ENCODE measurements at regions not wholly inside any gene's neighbourhood (a gene's known extent, or its start where the extent isn't known, plus 50 kb on each side); places are given as distances from the start of the nearest gene placed in this dataset.

- H3K4me2 ChIP-seq (ENCODE audit: insufficient read depth, low read length) = no peak overlapping the region
- no peaks in the 10 kb centered on the region for H4K20me1 ChIP-seq (ENCODE audit: insufficient read depth, low read length)
- no peaks in the 10 kb centered on the region for H3K79me2 ChIP-seq (ENCODE audit: insufficient read depth, low read length)
- H2AFZ ChIP-seq (ENCODE audit: low read length) = no peak overlapping the region
- TF ChIP-seq CTCF (IDR thresholded peaks at IDR 0.05; ENCODE audit: extremely low read depth, low read depth, low read length) = no peak
- no peaks in the 10 kb centered on the region for H3K9me3 ChIP-seq (ENCODE audit: low read depth, low read length)
- H3K4me3 ChIP-seq (ENCODE audit: insufficient read depth, low read length) = no peak overlapping the region
- no peaks in the 10 kb centered on the region for H3K4me1 ChIP-seq (ENCODE audit: insufficient read depth, low read length)
- H3K27ac ChIP-seq (ENCODE audit: low read depth, low read length) = no peak overlapping the region
- no peaks in the 10 kb centered on the region for H3K27me3 ChIP-seq (ENCODE audit: insufficient read depth, low read length)
- no peak for DNase-seq (ENCODE audit: insufficient read length, low spot score, missing footprints)
- no peaks in the 10 kb centered on the region for H3K36me3 ChIP-seq (ENCODE audit: insufficient read depth, low read length)
Measured at GRCh38 chr19:30780032-30780431, 407.8 kb downstream of the ZNF536 start.

DNA sequence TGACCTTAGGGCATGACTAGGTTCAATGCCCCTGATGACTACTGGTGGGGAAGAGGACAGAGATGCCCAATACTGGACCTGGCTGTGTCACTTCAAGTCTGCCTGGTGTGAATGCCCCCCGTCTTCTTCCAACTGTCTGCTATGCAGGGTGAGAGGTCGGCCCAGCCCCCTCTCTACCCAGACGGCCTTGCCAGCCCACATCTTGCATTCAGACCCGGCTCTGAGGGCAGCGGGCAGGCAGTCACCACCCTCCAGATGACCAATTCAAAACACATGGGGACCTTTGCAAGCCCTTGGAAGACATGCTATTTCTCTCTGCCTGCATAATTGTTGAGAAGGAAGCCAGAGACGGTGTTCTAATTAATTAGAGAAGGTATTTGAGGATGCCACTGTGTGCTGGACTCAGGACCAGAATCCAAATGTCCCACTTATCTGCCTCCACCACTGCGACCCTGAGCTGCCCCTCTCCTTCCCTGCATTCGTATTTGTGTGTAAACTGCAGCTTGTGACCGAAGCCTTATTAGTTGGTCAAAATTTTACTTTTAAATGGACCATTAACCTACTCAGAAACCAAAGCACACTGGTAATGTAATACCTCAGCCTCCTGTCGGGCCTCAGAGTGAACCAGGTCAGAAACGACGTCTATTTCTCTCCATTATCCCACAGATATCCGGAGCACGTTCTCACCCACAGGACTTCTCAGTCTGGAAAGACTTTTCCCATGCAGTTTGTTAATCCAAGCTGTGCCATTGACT, 407.0 kb downstream of the ZNF536 start:
- Histone ChIP-seq H3K27ac (ENCODE audit: low read depth, low read length) (no peak overlapping the region), H3K9me3 (ENCODE audit: low read depth, low read length) (no peaks in the 10 kb centered on the region), H3K4me3 (ENCODE audit: insufficient read depth, low read length) (no peak overlapping the region), H3K4me2 (ENCODE audit: insufficient read depth, low read length) (no peak overlapping the region), H3K79me2 (ENCODE audit: insufficient read depth, low read length) (no peaks in the 10 kb centered on the region), H3K36me3 (ENCODE audit: insufficient read depth, low read length) (no peaks in the 10 kb centered on the region), H3K4me1 (ENCODE audit: insufficient read depth, low read length) (no peaks in the 10 kb centered on the region), H2AFZ (ENCODE audit: low read length) (no peak overlapping the region), H4K20me1 (ENCODE audit: insufficient read depth, low read length) (no peaks in the 10 kb centered on the region), H3K27me3 (ENCODE audit: insufficient read depth, low read length) (no peaks in the 10 kb centered on the region)
- DNase-seq (ENCODE audit: insufficient read length, low spot score, missing footprints) = no peak
- TF ChIP-seq CTCF (IDR thresholded peaks at IDR 0.05; ENCODE audit: extremely low read depth, low read depth, low read length) = no peak

GRCh38 chr19:30778061-30778460, 405.9 kb downstream of the ZNF536 start:
- no peak overlapping the region for H3K27ac ChIP-seq (ENCODE audit: low read depth, low read length)
- no peak for DNase-seq (ENCODE audit: insufficient read length, low spot score, missing footprints)
- no peaks in the 10 kb centered on the region for H4K20me1 ChIP-seq (ENCODE audit: insufficient read depth, low read length)
- no peaks in the 10 kb centered on the region for H3K79me2 ChIP-seq (ENCODE audit: insufficient read depth, low read length)
- TF ChIP-seq CTCF (IDR thresholded peaks at IDR 0.05; ENCODE audit: extremely low read depth, low read depth, low read length) = no peak
- no peaks in the 10 kb centered on the region for H3K36me3 ChIP-seq (ENCODE audit: insufficient read depth, low read length)
- no peak overlapping the region for H3K4me2 ChIP-seq (ENCODE audit: insufficient read depth, low read length)
- H3K4me1 ChIP-seq (ENCODE audit: insufficient read depth, low read length) = no peaks in the 10 kb centered on the region
- H3K27me3 ChIP-seq (ENCODE audit: insufficient read depth, low read length) = no peaks in the 10 kb centered on the region
- no peak overlapping the region for H2AFZ ChIP-seq (ENCODE audit: low read length)
- no peak overlapping the region for H3K4me3 ChIP-seq (ENCODE audit: insufficient read depth, low read length)
- no peaks in the 10 kb centered on the region for H3K9me3 ChIP-seq (ENCODE audit: low read depth, low read length)

GRCh38 chr19:30775956-30776355, 403.8 kb downstream of the ZNF536 start:
- no peak for DNase-seq (ENCODE audit: insufficient read length, low spot score, missing footprints)
- no peak overlapping the region for H2AFZ ChIP-seq (ENCODE audit: low read length)
- H3K27me3 ChIP-seq (ENCODE audit: insufficient read depth, low read length) = no peaks in the 10 kb centered on the region
- H3K4me3 ChIP-seq (ENCODE audit: insufficient read depth, low read length) = no peak overlapping the region
- H4K20me1 ChIP-seq (ENCODE audit: insufficient read depth, low read length) = no peaks in the 10 kb centered on the region
- no peaks in the 10 kb centered on the region for H3K79me2 ChIP-seq (ENCODE audit: insufficient read depth, low read length)
- no peaks in the 10 kb centered on the region for H3K4me1 ChIP-seq (ENCODE audit: insufficient read depth, low read length)
- H3K4me2 ChIP-seq (ENCODE audit: insufficient read depth, low read length) = no peak overlapping the region
- TF ChIP-seq CTCF (IDR thresholded peaks at IDR 0.05; ENCODE audit: extremely low read depth, low read depth, low read length) = no peak
- H3K36me3 ChIP-seq (ENCODE audit: insufficient read depth, low read length) = no peaks in the 10 kb centered on the region
- no peaks in the 10 kb centered on the region for H3K9me3 ChIP-seq (ENCODE audit: low read depth, low read length)
- no peak overlapping the region for H3K27ac ChIP-seq (ENCODE audit: low read depth, low read length)
